IPS-NIHi11 (cell line): ENCODE measurements at regions not wholly inside any gene's neighbourhood (a gene's known extent, or its start where the extent isn't known, plus 50 kb on each side); places are given as distances from the start of the nearest gene placed in this dataset.
"Not testable (repeated sequence)": the region's sequence is repeated elsewhere in the genome, so short reads cannot be mapped to it uniquely, and the experiment has no call there.

ENCODE experiments used
- DNase-seq: peaks from one replicate; pipeline ENCODE4 v3.0.0; 2012; ENCODE audit warnings: mixed read lengths, low spot score

DNA sequence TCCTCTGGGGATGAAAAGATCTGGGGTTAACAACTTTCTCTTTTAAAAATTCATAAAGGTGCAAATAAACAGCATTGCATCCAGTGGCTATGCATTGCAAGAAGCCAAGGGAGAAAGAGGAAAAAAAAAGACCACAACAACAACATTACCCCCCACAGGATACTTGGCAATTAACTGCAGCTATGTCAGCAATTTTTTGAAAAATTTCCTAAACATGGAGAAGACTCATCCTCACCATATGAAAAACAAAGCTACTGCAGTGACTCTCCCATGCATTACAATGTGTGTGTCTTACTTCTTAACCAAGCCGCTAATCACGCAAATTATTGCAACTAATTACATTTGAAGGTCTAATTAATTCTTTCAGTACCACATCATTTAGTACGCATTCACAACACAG lies 309.8 kb upstream of the ZNF507 start:
- DNase-seq: no peak

GRCh38 chr19:32038021-32038920 lies 307.1 kb upstream of the ZNF507 start:
- DNase-seq: no peak

- DNase-seq: no peak
Observed at GRCh38 chr19:32038961-32039360, 306.4 kb upstream of the ZNF507 start.

DNA sequence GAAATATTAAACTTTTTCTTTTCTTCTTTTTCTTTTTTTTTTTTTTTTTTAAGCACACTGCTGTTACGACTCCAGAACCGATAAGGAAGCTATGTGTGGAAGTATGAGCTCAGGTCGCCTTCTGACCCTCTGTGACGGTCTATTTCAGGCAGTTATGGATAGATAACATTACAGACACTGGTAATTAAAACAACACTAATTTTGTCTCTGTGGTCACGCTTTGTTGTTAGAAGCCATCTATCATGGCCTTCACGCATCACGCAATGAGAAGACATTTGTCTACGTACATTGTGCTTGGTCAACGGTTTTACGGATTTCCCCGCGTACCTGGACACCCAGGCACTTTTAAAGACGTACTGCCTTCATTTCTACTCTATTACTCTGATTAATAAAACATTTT lies 306.0 kb upstream of the ZNF507 start:
- DNase-seq: no peak

DNA sequence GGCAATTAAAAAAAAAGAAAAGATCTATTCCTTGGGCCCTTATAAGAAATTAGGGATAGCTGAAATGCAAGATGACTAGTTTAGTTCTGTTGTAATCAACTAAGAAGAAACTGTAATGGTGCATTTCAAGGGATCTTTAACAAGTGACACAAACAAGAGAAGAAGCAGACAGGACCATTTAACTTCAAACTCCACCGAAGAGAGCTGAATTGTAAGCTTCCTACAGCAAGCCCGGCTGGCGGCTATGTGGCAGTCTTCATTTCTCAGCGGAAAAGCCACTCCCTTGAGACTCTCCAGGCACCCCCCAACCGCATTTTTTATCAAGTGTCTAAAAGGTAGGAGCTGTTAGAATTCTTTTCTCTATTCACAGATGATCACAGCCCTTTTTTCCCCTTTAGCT lies 305.2 kb upstream of the ZNF507 start:
- no peak for DNase-seq

DNA sequence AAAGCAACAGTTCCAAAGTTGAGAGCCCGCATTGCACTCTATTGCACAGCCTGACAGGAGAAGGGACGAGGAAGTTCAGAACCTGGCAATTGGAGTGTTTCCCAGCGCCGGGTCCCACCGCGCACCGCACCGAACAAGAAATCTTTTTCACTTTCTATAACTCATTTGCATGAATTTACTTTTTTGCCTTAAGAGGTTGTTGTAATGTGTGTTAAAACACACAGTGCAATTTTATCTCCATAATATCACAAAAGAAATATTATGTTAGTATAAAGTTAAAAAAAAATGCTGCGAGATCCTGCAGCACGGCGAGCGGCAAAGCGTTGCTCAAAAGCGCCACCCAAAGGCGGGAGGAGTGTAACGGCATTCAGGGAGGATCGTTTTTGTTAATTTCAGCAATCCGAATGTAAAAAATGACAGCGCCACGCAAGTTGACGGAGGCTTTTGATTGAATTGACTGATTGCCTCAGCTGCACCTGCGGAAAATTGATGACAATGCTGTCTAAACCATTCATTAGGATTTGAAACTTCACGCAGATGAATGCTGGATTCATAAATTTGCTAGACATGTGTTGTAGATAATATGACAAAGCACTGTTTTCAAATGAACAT lies 303.6 kb upstream of the ZNF507 start:
- peak; percentile 61 for DNase-seq

GRCh38 chr19:32047788-32048187 lies 297.6 kb upstream of the ZNF507 start:
- DNase-seq: no peak

- DNase-seq: no peak
Observed at GRCh38 chr19:32053376-32053775, 292.0 kb upstream of the ZNF507 start.

DNA sequence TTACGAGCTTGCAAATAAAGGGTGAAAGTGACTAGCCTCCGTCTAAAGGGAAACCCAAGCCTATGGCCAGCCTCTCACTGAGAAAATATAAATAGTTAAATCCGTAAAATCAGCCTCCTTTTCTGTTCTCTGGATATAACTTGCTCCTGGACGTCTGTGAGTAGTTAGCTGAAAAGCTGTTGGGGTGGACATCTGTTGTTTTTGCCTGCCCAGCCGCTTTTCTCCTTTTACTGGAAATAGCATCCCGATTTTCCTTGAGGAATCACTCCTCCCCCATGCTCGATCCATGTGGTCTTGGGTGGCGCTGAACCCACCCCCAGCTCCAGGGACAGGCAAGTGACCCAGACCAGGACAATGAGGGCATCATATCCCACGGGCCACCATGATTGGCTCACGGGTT lies 291.5 kb upstream of the ZNF507 start:
- DNase-seq: no peak

DNA sequence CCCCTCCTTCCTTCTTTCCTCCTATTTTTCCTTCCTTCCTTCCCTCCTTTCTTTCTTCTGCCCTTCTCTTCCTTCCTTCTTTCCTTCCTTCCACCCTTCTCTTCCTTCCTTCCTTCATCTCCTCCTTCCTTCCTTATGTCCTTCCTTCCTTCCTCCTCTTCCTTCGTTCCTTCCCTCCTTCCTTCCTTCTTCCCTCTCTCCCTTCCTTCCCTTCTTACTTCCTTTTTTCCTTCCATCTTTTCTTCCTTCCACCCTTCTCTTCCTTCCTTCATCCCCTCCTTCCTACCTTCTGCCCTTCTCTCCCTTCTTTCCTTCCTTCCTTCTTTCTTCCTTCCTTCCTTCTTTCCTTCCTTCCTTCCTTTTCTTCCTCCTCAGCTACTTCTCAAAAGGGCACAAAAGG lies 287.3 kb upstream of the ZNF507 start:
- no peak for DNase-seq

- DNase-seq: no peak
Observed at GRCh38 chr19:32061315-32061714, 284.1 kb upstream of the ZNF507 start.

DNA sequence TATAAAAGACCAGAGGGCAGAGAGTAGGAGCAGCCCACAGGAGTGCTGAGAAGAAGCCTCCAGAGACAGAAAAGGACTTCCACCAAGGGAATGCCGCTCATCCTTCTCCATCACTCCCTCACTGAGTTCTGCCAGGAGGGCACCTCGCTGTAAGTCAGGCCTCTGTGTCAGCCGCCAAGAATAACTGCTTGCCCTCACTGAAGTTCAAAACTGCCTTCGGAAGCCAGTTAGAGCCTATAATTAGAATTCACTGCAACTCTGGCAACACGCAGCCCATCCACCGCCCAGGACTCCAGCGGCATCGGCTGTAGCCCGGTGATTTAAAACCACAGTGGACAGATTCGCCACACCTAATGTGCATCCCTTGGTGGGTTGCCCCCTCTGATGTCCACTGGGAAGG lies 281.8 kb upstream of the ZNF507 start:
- DNase-seq: no peak

DNA sequence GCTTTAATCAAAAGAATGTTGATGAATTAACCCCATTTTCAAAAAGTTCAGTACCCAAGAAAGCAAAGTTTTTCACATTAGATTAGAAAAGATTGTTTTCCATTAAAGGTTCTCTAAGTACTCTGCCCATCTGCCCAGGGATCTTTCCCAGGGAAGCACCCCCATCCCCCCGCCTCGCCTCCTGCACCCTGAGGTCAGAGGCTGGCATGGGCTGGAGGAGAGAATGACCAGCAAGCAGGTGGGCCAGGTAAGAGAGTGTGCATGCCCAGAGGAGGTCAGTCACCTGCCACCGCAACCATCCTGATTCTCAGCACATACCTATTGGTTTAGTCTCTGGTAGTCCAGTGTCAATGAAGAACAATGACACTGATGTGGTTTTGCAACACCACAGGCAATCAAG lies 279.4 kb upstream of the ZNF507 start:
- DNase-seq: no peak

- DNase-seq: peak; percentile 76
Observed at GRCh38 chr19:32067685-32068084, 277.7 kb upstream of the ZNF507 start.

DNA sequence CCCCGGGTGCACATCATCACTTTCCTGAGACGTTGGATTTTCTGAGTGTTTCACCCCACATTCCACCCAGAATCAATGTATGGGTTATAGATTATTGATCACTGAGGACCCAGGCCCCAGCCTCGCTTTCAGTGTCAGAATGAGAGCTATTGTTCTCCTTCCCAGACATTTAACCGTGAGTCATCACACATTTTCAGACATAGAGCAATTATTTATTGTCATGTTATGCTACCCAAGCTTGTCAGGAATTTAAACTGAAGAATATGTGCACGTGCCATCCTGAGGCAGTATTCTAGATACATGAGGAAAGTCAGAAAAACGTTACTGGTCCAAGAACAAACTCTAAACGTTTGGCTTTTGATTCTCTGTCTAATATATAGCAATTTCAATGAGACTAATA lies 276.6 kb upstream of the ZNF507 start:
- no peak for DNase-seq

DNA sequence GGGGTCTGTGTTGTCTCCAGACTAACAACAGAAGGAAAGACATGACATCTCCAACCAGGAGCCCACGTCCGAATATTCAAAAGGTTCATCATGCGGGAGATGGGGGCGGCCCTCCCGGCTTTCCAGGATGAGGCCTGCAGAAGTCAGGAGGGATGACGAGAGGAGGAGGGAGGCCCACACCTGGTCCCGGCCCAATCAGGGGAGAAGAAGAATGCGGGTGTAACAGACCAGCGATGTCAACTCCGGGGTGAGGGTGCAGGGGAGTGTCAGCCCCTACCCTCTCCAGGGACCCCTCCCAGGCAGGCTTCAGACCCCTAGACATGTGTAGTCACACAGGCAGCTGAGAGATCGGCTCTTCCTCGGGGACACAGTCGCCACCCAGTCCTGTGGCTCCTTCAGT lies 275.3 kb upstream of the ZNF507 start:
- DNase-seq: no peak

GRCh38 chr19:32082028-32082427 lies 263.4 kb upstream of the ZNF507 start:
- DNase-seq: no peak

GRCh38 chr19:32084756-32085363 lies 260.6 kb upstream of the ZNF507 start:
- not testable (repeated sequence) for DNase-seq

DNA sequence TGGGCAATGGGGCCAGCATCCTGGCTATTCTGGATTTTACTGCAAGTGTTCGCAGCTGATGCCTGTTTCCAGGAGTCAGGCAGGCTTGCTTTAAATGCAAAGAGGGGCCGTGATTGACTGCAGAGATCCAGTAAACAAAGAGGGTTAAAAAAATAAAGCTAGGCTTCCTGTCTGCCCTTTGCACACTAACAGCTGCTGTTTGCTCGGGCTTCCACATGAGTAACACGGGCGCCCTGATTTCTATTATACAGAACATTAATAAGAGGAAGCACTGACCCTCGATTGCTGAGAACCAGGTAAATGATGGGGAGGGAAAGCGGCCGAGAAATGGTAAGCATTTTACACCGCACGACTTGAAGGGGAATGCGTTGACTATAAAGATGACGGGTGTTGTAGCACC lies 254.2 kb upstream of the ZNF507 start:
- no peak for DNase-seq

- DNase-seq: no peak
Observed at GRCh38 chr19:32097011-32097410, 248.4 kb upstream of the ZNF507 start.

GRCh38 chr19:32097620-32098019 lies 247.8 kb upstream of the ZNF507 start:
- DNase-seq: no peak

DNA sequence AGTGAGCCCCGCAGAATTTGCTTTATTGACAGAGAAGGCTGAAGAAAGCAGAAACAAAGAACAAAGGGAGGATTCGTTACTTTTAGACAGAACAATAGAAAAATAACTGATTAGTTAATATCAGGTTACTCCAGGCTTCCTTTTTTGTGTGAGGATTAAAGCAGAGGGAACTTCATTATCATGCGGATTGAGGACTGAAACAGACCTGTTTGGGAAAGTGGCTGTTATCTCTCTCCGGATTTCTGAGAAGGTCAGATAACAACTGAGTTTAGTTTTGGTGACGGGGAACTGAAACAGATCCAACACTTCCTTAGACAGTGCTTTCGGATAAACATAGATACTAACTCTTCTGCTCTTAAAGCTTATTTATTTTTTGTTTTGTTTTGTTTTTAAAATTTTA lies 246.4 kb upstream of the ZNF507 start:
- DNase-seq: no peak

- no peak for DNase-seq
Observed at GRCh38 chr19:32101206-32101605, 244.2 kb upstream of the ZNF507 start.
